GM12878 (cell line): ENCODE measurements at regions not wholly inside any gene's neighbourhood (a gene's known extent, or its start where the extent isn't known, plus 50 kb on each side); places are given as distances from the start of the nearest gene placed in this dataset.

ENCODE experiments used
- ATAC-seq: fragments of 200-7000 bp; cut with Tn5 transposase; 3 replicates; pipeline ENCODE4 v1.9.1; 2020; ENCODE audit warnings: mild to moderate bottlenecking, moderate library complexity
- BruUV-seq: library from RNA; stranded (reverse); fragments of 400-500 nt; replicated peaks from 2 replicates; lab custom pipeline; 2021; lab: Mats Ljungman, UMichigan
- CTCF ChIA-PET: fragments of 300-600 bp; sonication (Branson Sonifier 250); formaldehyde crosslinking; extraction: SDS; loops from one replicate; lab custom pipeline; 2021; ENCODE audit warnings: inconsistent platforms; lab: Yijun Ruan, JAX
- POLR2A ChIA-PET: fragments of 350-600 bp; formaldehyde crosslinking; extraction: SDS; loops from one replicate; lab custom pipeline; 2021; ENCODE audit warnings: inconsistent platforms; lab: Charles Lee
- RAD21 ChIA-PET: fragments of 300-600 bp; sonication (Branson Sonifier 250); formaldehyde crosslinking; loops from one replicate; lab custom pipeline; 2023; ENCODE audit warnings: antibody characterized with exemption; ENCODE audit not compliant: unreplicated experiment; lab: Charles Lee
- SMC1A ChIA-PET: fragments of 300-600 bp; sonication (Branson Sonifier 250); formaldehyde crosslinking; loops from one replicate; lab custom pipeline; 2023; ENCODE audit not compliant: unreplicated experiment, uncharacterized antibody; lab: Charles Lee
- DNase-seq: peaks from one replicate; pipeline ENCODE4 v3.0.0-alpha.2; 2011; ENCODE audit warnings: low read depth, low spot score
- FAIRE-seq: peaks from 3 replicates; lab custom pipeline; 2011; peaks lifted over from hg19 to GRCh38; lab: Jason Lieb, UNC
- H2AFZ ChIP-seq: 2 replicates; pipeline ENCODE4 v1.6.0; 2011; ENCODE audit warnings: low read depth, low read length, control low read depth; ENCODE audit not compliant: control insufficient read depth
- H3K27ac ChIP-seq: 2 replicates; pipeline ENCODE4 v1.5.1; 2011; ENCODE audit warnings: control low read depth; ENCODE audit not compliant: control insufficient read depth, insufficient read depth
- H3K27me3 ChIP-seq, 2 experiments: replicated peaks in 1 of 2; 2 replicates each; pipeline versions ENCODE4 v1.6.0 to v1.6.1; 2011; ENCODE audit warnings: low read length in 1 of 2; ENCODE audit not compliant: control insufficient read depth in 2 of 2, insufficient read depth in 2 of 2
- H3K36me3 ChIP-seq, 2 experiments: 2 replicates each; pipeline ENCODE4 v1.5.1; 2011; ENCODE audit warnings: low read length in 1 of 2; ENCODE audit not compliant: control insufficient read depth in 2 of 2, insufficient read depth in 2 of 2
- H3K4me1 ChIP-seq: 2 replicates; pipeline ENCODE4 v1.6.1; 2011; ENCODE audit warnings: mild to moderate bottlenecking, low read length, moderate library complexity, mixed read lengths; ENCODE audit not compliant: control insufficient read depth, insufficient read depth
- H3K4me2 ChIP-seq: 2 replicates; pipeline ENCODE4 v1.6.0; 2011; ENCODE audit warnings: control low read depth; ENCODE audit not compliant: control insufficient read depth, insufficient read depth
- H3K4me3 ChIP-seq: fragments of 200-600 bp; sonication (generic); 2 replicates; pipeline ENCODE4 v1.5.1; 2016
- H3K79me2 ChIP-seq: 2 replicates; pipeline ENCODE4 v1.6.0; 2011; ENCODE audit warnings: low read length; ENCODE audit not compliant: control insufficient read depth, insufficient read depth
- H3K9ac ChIP-seq: 2 replicates; pipeline ENCODE4 v1.8.0; 2011; ENCODE audit warnings: low read length, control low read depth, mixed read lengths; ENCODE audit not compliant: control insufficient read depth, insufficient read depth
- H3K9me3 ChIP-seq: replicated peaks from 3 replicates; pipeline ENCODE4 v1.5.1; 2011; ENCODE audit warnings: mild to moderate bottlenecking, low read length; ENCODE audit not compliant: control insufficient read depth, insufficient read depth
- H4K20me1 ChIP-seq: 2 replicates; pipeline ENCODE4 v1.6.0; 2011; ENCODE audit not compliant: control insufficient read depth, insufficient read depth
- CBFB ChIP-seq: IDR thresholded peaks from 2 replicates; pipeline ENCODE4 v1.6.1; 2016; ENCODE audit warnings: antibody characterized with exemption, low read depth
- CTCF ChIP-seq, 3 experiments: IDR thresholded peaks in 2 of 3; conservative IDR thresholded peaks in 1 of 3; 2 replicates each; pipeline ENCODE4 v1.5.1; 2011; ENCODE audit warnings: low read depth in 3 of 3, low read length in 3 of 3, mild to moderate bottlenecking in 3 of 3, control low read depth in 2 of 3, moderate library complexity in 2 of 3, inconsistent platforms in 1 of 3, mixed read lengths in 1 of 3; ENCODE audit not compliant: control insufficient read depth in 2 of 3, insufficient read depth in 1 of 3; ENCODE audit errors: extremely low read depth in 1 of 3
- ESRRA ChIP-seq: IDR thresholded peaks from 2 replicates; pipeline ENCODE4 v1.6.1; 2012; ENCODE audit warnings: mild to moderate bottlenecking, low read length, improper control_type of control experiment
- EZH2 ChIP-seq: IDR thresholded peaks from 2 replicates; pipeline ENCODE4 v1.6.1; 2012; ENCODE audit warnings: low read depth, mild to moderate bottlenecking, control low read depth, inconsistent platforms, low read length, borderline replicate concordance; ENCODE audit not compliant: control insufficient read depth
- FOS ChIP-seq: IDR thresholded peaks from 3 replicates; pipeline ENCODE4 v1.6.1; 2011; ENCODE audit warnings: borderline replicate concordance; ENCODE audit not compliant: insufficient read length; ENCODE audit errors: extremely low read depth
- FOXK2 ChIP-seq: fragments of 450-650 bp; IDR thresholded peaks from 2 replicates; pipeline ENCODE4 v1.6.1; 2017; ENCODE audit warnings: mild to moderate bottlenecking, moderate library complexity
- IRF4 ChIP-seq: IDR thresholded peaks from 2 replicates; pipeline ENCODE4 v1.6.1; 2011; ENCODE audit warnings: low read depth, low read length
- KDM1A ChIP-seq: fragments of 200-600 bp; sonication (generic); IDR thresholded peaks from 2 replicates; pipeline ENCODE4 v1.6.1; 2016; ENCODE audit warnings: borderline replicate concordance
- SUPT20H ChIP-seq: IDR thresholded peaks from 2 replicates; pipeline ENCODE4 v1.6.1; 2011; ENCODE audit warnings: low read depth, mild to moderate bottlenecking, low read length, moderate library complexity, borderline replicate concordance; ENCODE audit not compliant: control insufficient read depth
- YBX1 ChIP-seq: fragments of 450-650 bp; IDR thresholded peaks from 2 replicates; pipeline ENCODE4 v1.6.1; 2016; ENCODE audit warnings: antibody characterized with exemption
- YY1 ChIP-seq: IDR thresholded peaks from 2 replicates; pipeline ENCODE4 v1.6.1; 2011; ENCODE audit warnings: low read depth, mild to moderate bottlenecking, low read length
- ZNF384 ChIP-seq: IDR thresholded peaks from 2 replicates; pipeline ENCODE4 v1.6.1; 2012; ENCODE audit warnings: low read depth, mild to moderate bottlenecking, low read length, improper control_type of control experiment, borderline replicate concordance
- ZSCAN29 ChIP-seq: fragments of 450-650 bp; IDR thresholded peaks from 2 replicates; pipeline ENCODE4 v1.6.1; 2017; ENCODE audit warnings: mild to moderate bottlenecking, moderate library complexity
- ZZZ3 ChIP-seq: IDR thresholded peaks from 2 replicates; pipeline ENCODE4 v1.6.1; 2011; ENCODE audit warnings: low read depth; ENCODE audit not compliant: control insufficient read depth, insufficient read length
- WGBS: methylation state at CpG from one replicate; pipeline ENCODE4 v1.1.6; 2016; ENCODE audit warnings: low lambda C conversion rate; ENCODE audit not compliant: insufficient replicate concordance, insufficient coverage; ENCODE audit errors: missing lambda C conversion rate; 5-methylcytosine and 5-hydroxymethylcytosine counted together
- in situ Hi-C: fragments of 300-500 bp; cut with MboI; formaldehyde crosslinking; loops from 9 replicates; pipeline ENCODE4 v1.14.3; 2018; ENCODE audit warnings: mixed read lengths
- intact Hi-C: fragments of 100-400 bp; cut with micrococcal nuclease; formaldehyde crosslinking; loops from one replicate; pipeline ENCODE4 v1.14.2; 2022; ENCODE audit not compliant: unreplicated experiment
- TF ChIP-seq, protein P1 (sequence below): fragments of 150-350 bp; IDR thresholded peaks from 2 replicates; pipeline ENCODE4 v1.6.1; 2014; ENCODE audit warnings: mild to moderate bottlenecking, low read depth, low read length
- TF ChIP-seq, protein P2 (sequence below): fragments of 450-650 bp; IDR thresholded peaks from 2 replicates; pipeline ENCODE4 v1.6.1; 2014; ENCODE audit warnings: mild to moderate bottlenecking

DNA sequence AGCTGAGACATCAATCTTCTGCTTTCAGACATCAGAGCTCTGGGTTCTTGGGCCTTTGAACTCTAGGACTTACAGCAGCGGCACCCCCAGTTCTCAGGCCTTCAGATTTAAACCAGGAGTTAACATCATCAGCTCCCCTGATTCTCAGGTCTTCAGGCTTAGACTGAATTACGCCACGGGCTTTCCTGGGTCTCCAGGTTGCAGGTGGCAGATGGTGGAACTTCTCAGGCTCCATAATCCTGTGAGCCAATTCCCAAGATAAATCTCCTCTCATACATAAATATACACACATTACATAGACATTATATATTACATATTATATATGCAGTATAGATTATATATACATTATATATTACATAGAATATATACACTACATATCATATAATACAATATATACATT is 408.9 kb upstream of the AUTS2 start:
- Histone ChIP-seq H3K79me2 (no peaks in the 10 kb centered on the region), H3K4me3 (no peak overlapping the region), H2AFZ (no peak overlapping the region), H3K27me3 (no peaks in the 10 kb centered on the region), H3K9ac (no peak overlapping the region), H3K4me2 (no peak overlapping the region), H3K9me3 (no peaks in the 10 kb centered on the region), H3K4me1 (no peaks in the 10 kb centered on the region), H3K27ac (no peak overlapping the region), H3K36me3 (no peaks in the 10 kb centered on the region), H4K20me1 (no peaks in the 10 kb centered on the region)
- DNase-seq = no peak
- in situ Hi-C loops (no loop called here), intact Hi-C loops (no loop called here)
- whole genome bisulfite sequencing = 11% methylated on average over 3 of the region's 3 CpGs
- BruUV-seq = no TSS peak
- ChIA-PET CTCF (no interaction called here), SMC1A (no interaction called here), RAD21 (no interaction called here), POLR2A (no interaction called here)
- TF ChIP-seq ZNF384 (no peak), ZSCAN29 (no peak), YBX1 (no peak), CBFB (no peak), ESRRA (no peak), SUPT20H (no peak)
- TF ChIP-seq, protein P1, sequence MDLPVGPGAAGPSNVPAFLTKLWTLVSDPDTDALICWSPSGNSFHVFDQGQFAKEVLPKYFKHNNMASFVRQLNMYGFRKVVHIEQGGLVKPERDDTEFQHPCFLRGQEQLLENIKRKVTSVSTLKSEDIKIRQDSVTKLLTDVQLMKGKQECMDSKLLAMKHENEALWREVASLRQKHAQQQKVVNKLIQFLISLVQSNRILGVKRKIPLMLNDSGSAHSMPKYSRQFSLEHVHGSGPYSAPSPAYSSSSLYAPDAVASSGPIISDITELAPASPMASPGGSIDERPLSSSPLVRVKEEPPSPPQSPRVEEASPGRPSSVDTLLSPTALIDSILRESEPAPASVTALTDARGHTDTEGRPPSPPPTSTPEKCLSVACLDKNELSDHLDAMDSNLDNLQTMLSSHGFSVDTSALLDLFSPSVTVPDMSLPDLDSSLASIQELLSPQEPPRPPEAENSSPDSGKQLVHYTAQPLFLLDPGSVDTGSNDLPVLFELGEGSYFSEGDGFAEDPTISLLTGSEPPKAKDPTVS = no peak
- ATAC-seq = no peak
- FAIRE-seq = no peak

DNA sequence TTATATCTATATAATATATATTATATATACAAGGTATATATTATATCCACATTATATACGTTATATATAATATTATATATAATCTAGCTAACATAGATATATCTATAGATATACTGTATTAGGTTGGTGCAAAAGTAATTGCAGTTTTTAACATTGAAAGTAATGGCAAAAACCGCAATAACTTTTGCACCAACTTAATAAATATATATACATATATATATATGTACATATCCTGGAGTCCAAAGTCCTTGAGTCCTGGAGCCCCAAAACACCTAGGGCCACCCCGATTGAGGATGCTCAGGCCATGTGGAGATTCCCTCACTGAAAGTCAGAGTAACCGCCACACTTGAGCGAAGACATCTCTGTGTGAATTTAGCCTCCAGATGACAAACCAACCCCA is 408.2 kb upstream of the AUTS2 start:
- ChIA-PET CTCF (no interaction called here), SMC1A (interaction anchor here (1.0 kb wide), 1 partner anchor 9 kb away, joined by 4 read pairs; no protein-coding TSS in a partner anchor), RAD21 (no interaction called here), POLR2A (no interaction called here)
- TF ChIP-seq CTCF (IDR thresholded peaks at IDR 0.05 in 2 of 3, conservative IDR thresholded peaks at IDR 0.05 in 1 of 3; ENCODE audit: control insufficient read depth in 2 of 3, extremely low read depth in 1 of 3, insufficient read depth in 1 of 3, low read depth in 3 of 3, low read length in 3 of 3) = no peak
- TF ChIP-seq, protein P2, sequence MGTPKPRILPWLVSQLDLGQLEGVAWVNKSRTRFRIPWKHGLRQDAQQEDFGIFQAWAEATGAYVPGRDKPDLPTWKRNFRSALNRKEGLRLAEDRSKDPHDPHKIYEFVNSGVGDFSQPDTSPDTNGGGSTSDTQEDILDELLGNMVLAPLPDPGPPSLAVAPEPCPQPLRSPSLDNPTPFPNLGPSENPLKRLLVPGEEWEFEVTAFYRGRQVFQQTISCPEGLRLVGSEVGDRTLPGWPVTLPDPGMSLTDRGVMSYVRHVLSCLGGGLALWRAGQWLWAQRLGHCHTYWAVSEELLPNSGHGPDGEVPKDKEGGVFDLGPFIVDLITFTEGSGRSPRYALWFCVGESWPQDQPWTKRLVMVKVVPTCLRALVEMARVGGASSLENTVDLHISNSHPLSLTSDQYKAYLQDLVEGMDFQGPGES = no peak
- TF ChIP-seq FOS = no peak
- TF ChIP-seq KDM1A = no peak
- no peak for TF ChIP-seq ZZZ3
- no peak for TF ChIP-seq FOXK2
- TF ChIP-seq YY1 = no peak
- TF ChIP-seq EZH2 = no peak
- no peak for TF ChIP-seq IRF4
- no peak overlapping the region for H3K9ac ChIP-seq
- no peak for ATAC-seq
- no peaks in the 10 kb centered on the region for H3K36me3 ChIP-seq
- H3K4me2 ChIP-seq = no peak overlapping the region
- H3K9me3 ChIP-seq = no peaks in the 10 kb centered on the region
- no peaks in the 10 kb centered on the region for H3K27me3 ChIP-seq
- no TSS peak for BruUV-seq
- 43% methylated on average over 5 of the region's 5 CpGs for WGBS
- H3K4me3 ChIP-seq = no peak overlapping the region
- no peaks in the 10 kb centered on the region for H3K4me1 ChIP-seq
- no peaks in the 10 kb centered on the region for H4K20me1 ChIP-seq
- DNase-seq = no peak
- H3K27ac ChIP-seq = no peak overlapping the region
- FAIRE-seq = no peak
- H2AFZ ChIP-seq = no peak overlapping the region
- in situ Hi-C loops = no loop called here
- no peaks in the 10 kb centered on the region for H3K79me2 ChIP-seq
- intact Hi-C loops = no loop called here
